ENCODE measurements at regions not wholly inside any gene's neighbourhood (a gene's known extent, or its start where the extent isn't known, plus 50 kb on each side); places are given as distances from the start of the nearest gene placed in this dataset.

DNA sequence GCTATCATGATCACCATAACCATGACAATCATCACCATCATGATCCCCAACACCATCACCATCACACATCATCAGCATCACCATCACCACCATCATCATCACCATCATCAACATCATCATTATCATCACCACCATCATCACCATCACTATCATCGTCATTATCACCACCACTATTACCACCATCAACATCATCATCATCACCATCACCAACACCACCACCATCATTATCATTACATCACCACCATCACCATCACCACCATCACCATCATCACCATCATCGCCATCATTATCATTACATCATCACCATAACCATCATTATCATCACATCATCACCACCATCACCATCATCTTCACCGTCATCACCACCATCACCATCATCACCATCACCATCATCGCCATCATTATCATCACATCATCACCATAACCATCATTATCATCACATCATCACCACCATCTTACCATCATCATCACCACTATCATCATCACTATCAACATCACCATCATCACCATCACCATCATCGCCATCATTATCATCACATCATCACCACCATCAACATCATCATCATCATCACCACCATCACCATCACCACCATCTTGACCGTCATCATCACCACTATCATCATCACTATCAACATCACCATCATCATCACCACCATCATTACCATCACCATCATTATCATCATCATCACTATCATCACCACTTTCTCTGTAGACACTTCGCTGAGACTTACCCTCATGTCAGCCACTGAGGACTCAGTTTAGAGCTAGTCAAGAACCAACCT, 366.0 kb downstream of the C16orf95 start:
- H3K27me3 ChIP-seq (ENCODE audit: low read depth) = peaks cover 14% of the 10 kb centered on the region

DNA sequence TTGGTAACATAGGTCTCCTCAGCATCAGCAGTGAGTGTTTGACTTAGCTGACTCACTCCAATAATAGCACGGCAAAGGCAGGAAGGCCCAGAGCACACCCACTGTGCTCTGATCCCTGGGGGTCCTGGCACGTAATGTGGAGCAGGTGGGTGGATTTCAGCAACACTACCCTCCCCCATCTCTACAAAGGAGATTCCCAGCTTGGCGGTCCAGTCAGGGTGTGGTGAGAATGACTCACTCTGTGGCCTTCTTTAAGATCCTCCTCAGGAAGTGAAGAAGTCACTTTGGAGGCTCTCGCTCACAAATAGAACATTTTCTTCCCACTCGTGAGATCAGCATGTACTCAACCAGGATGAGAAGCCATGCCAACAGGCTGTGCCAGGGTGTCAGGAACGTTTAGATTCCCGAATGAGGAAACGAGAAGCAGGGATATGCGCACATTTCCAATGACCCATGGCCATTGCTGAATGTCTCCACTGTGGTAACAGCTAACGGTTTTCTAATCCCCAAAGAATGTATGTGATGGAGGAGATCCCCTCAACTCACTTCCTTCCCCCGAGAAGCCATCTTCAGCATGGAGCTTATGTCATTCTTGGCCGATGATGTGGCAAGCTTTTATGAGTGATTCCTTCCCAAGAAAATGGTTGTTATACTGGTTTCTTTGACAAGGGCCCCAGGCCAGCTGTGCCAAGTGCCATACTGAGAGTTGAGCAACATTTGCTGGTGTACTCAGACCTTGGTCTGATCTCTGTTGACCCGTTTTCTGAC, 365.2 kb downstream of the C16orf95 start:
- no peak overlapping the region for H3K27ac ChIP-seq
- ATAC-seq = no peak
- peaks cover 20% of the 10 kb centered on the region for H3K27me3 ChIP-seq (ENCODE audit: low read depth)
- no peaks in the 10 kb centered on the region for H3K4me1 ChIP-seq
- H3K4me3 ChIP-seq = no peak overlapping the region
- no peaks in the 10 kb centered on the region for H3K36me3 ChIP-seq
- H3K9me3 ChIP-seq = no peaks in the 10 kb centered on the region
- intact Hi-C loops (cut with DNase I) = no loop called here
- TF ChIP-seq, protein P1, sequence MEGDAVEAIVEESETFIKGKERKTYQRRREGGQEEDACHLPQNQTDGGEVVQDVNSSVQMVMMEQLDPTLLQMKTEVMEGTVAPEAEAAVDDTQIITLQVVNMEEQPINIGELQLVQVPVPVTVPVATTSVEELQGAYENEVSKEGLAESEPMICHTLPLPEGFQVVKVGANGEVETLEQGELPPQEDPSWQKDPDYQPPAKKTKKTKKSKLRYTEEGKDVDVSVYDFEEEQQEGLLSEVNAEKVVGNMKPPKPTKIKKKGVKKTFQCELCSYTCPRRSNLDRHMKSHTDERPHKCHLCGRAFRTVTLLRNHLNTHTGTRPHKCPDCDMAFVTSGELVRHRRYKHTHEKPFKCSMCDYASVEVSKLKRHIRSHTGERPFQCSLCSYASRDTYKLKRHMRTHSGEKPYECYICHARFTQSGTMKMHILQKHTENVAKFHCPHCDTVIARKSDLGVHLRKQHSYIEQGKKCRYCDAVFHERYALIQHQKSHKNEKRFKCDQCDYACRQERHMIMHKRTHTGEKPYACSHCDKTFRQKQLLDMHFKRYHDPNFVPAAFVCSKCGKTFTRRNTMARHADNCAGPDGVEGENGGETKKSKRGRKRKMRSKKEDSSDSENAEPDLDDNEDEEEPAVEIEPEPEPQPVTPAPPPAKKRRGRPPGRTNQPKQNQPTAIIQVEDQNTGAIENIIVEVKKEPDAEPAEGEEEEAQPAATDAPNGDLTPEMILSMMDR (IDR thresholded peaks at IDR 0.05) = no peak
- DNase-seq = no peak

More for the DNA sequence above, 366.0 kb downstream of the C16orf95 start:
- intact Hi-C loops (cut with DNase I) = no loop called here
- H3K36me3 ChIP-seq = no peaks in the 10 kb centered on the region
- no peak for ATAC-seq
- H3K4me3 ChIP-seq = no peak overlapping the region
- no peaks in the 10 kb centered on the region for H3K4me1 ChIP-seq
- no peak overlapping the region for H3K27ac ChIP-seq
- no peak for DNase-seq
- TF ChIP-seq, protein P1 (IDR thresholded peaks at IDR 0.05) = no peak
- H3K9me3 ChIP-seq = no peaks in the 10 kb centered on the region

DNA sequence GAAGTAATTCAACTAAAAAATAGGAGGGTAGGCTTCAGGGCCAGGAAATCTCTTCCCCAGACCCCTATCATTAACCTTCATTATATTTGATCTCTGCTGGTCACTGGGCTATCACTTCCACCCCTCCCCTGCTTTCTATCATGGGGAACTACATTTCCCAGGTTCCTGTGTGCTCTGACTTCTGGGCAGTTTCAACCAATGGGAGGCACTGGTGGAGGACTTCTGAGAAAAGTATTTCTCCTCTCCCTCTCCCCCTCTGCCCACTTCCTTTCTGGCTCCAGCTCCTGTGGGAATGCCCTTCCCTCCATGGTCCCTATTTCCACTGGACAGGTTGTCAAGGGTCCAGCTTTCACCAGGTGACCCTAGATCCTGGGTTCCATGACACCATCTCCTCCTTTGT, 364.4 kb downstream of the C16orf95 start:
- no peak for ATAC-seq
- H3K4me3 ChIP-seq = no peak overlapping the region
- H3K27me3 ChIP-seq (ENCODE audit: low read depth) = peaks cover 23% of the 10 kb centered on the region
- intact Hi-C loops (cut with DNase I) = no loop called here
- H3K27ac ChIP-seq = no peak overlapping the region
- H3K9me3 ChIP-seq = no peaks in the 10 kb centered on the region
- H3K4me1 ChIP-seq = no peaks in the 10 kb centered on the region
- H3K36me3 ChIP-seq = no peaks in the 10 kb centered on the region
- DNase-seq = no peak
- TF ChIP-seq, protein P1 (IDR thresholded peaks at IDR 0.05) = no peak

DNA sequence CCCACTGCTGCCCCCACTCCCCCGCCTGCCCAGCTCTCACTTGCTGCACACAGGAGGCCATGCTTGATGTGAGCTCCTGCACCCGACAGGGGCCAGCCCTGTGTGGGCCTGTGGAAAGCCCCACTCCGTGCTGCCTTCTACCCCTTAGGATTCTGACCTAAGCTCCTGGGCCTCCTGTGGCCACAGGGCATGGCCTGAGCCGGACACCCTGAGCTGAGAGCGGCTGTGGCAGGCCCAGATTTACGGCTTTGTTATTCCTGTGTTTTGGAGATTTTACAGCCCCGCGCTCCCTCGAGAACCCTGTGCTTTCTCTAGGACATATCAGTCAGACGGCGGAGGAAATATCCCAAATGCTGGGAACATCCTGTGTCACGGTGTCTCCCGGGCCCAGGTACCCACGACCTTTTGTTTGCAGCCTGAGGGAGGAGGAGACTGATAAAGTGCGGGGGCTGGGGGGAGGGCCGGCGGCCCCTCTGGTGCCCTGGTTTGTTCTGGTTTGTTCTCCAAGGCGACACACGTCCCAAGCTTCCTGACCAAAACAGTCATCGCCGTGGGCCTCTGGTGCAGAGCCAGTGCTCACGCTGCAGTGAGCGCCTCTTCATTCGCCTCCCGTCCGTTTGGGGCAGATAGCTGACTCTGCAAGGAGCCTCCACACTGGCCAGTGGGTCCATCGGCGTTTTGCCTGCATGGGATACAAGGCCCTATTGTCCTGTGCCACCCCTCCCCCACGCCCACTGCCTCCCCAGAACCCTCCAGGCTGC, 363.4 kb downstream of the C16orf95 start:
- no peak overlapping the region for H3K27ac ChIP-seq
- intact Hi-C loops (cut with DNase I) = no loop called here
- no peak overlapping the region for H3K4me3 ChIP-seq
- H3K27me3 ChIP-seq (ENCODE audit: low read depth) = peaks cover 29% of the 10 kb centered on the region
- no peaks in the 10 kb centered on the region for H3K4me1 ChIP-seq
- H3K9me3 ChIP-seq = no peaks in the 10 kb centered on the region
- no peaks in the 10 kb centered on the region for H3K36me3 ChIP-seq
- ATAC-seq (no peak), DNase-seq (no peak)
- TF ChIP-seq, protein P1 (IDR thresholded peaks at IDR 0.05) = no peak

DNA sequence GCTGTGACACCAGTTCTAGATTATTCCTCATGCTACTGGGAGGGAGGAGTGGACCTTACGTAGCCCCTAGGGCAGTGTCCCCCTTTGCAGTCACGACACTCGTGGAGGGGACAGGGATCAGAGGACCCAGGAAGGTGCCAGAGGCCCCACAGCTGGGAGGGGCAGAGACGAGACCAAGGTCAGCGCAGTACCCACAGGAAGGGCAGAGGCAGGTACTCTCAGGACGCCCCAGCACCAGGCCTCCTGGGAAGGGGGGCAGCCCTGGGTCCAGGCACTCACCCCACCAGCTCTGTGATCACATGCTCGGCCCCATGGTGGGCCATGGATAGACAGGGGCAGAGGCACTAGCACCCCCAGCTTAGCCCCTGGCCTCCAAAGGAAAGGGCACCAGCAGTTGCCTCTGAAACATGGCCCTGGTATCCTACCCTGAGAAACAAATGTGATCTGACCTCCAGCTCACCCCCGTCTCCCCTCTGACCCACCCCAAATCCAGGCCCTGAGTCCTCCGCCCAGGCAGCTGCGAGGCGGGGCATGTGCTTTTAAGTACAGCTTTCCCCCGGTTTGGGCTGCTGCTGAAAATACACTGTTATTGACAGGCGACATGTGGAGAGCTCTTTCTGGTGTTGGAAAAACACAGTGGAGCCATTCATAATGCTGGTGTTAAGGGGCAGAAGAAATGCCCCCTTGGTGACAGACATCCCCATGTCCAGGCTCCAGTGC, 361.9 kb downstream of the C16orf95 start:
- ATAC-seq = no peak
- peaks cover 44% of the 10 kb centered on the region for H3K27me3 ChIP-seq (ENCODE audit: low read depth)

More for the DNA sequence above, 361.9 kb downstream of the C16orf95 start:
- Histone ChIP-seq H3K9me3 (no peaks in the 10 kb centered on the region), H3K4me3 (no peak overlapping the region), H3K27ac (no peak overlapping the region), H3K36me3 (no peaks in the 10 kb centered on the region), H3K4me1 (no peaks in the 10 kb centered on the region)
- TF ChIP-seq, protein P1 (IDR thresholded peaks at IDR 0.05) = no peak
- intact Hi-C loops (cut with DNase I) = no loop called here
- DNase-seq = no peak
